Hypothalamus (tissue), 51 donors: ENCODE measurements at regions not wholly inside any gene's neighbourhood (a gene's known extent, or its start where the extent isn't known, plus 50 kb on each side); places are given as distances from the start of the nearest gene placed in this dataset.

Experiments used
- DNase-seq, 51 donors: peaks; one replicate each; lab custom pipeline; 2025; lab: John Stamatoyannopoulos, UW

DNA sequence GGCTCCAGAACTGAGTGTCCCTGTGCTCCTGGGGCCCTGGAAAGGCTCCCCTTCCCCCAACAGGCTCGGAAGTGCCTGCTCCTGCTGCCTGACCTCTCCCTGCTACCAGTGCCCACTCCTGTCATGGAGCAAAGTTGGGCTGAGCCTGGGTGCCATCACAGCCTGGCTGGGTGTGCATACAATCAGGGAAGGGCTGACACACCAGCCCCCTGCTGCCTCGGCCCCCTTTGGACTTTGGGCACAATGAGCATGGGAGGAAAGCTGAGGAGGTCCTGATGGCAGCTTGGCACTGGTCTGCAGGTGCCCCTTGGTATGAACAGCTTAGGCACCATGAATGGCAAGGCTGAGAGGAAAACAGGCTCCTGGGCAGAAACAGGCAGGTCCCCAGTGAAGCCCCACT is 405.0 kb downstream of the PID1 start:
- no peak for DNase-seq

DNA sequence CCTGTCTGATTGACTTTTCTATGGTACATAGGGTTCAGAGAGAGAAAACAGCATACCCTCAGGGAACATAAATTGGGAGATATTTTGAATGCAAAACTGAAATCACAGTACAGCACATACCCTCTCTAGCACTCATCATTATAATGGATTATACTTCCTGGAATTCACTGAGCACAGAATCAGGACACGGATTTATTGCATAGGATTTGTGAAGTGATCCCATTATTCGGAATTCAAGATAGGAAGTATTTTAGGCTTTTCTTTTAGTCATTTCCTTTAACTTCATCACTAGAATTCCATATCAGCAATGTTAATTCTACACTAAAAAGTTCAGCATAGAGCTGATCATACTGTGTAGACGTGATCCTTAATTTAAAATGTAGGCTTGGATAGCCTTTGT is 407.0 kb downstream of the PID1 start:
- no peak for DNase-seq

DNA sequence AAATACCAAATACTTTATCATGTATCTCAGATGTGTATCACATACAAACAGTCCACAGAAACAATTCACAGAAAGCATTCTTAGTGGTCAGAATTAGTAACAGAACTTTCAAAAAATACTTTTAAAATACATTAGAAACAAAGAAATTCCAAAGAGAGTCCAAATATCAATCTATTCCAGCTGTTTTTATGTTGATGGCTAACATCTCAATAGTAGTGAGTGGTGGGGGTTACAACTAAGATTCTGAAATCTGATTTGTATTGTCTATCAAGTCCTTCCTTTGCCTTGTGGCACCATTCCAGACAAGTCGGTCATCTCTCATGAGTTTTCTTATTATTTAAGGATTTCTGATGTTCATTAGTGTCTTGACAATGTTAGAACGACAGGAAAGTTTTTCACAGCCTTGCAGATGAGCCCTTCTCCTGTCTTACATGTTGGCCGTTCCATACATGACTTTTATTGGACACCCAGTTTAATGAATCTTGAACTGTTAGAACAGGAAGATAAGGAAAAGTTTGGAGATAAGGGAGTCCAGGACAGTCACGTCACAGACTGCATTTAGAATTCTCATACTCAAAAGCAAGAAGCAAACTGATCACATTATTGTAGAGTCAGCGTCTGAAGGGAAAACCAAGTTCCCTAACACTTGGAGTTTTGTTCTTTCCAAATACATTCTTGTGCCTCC is 410.3 kb downstream of the PID1 start:
- DNase-seq: no peak

DNA sequence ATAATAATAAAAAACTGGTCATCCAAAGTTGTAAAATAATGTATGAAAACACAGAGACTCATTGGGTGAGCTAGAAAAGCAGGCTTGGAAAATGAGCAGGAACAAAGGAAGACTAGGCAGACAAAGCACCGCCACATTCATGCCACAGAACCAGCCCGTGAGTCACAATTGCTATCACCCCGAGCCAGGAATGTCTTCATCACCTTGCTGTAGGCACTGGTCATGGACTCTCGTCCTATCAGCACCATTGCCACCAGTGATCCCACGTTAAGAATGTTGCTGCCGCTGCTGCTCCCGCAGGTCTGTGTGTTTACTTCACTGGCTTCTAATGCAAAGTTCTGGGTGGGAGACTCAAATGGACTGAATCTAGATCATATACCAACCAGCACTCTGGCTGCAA is 417.9 kb downstream of the PID1 start:
- no peak for DNase-seq

DNA sequence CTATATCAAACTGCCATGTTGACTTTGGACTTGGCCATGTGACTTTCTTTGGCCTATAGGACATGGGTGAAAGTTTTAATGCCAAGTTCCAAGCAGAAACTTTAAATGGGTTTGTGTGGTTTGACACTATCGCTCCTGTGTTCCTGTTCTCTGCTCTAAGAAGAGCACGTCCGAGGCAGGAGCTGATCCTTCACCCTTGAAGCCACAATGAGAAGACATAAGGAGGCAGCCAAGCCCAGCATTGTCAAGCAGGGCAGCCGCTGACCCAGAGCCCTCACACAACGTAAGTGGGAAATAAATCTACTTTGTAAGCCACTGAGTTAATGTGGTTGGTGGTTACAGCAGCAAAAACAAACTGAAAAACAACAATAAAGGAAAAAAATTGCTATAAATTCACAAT is 422.4 kb downstream of the PID1 start:
- no peak for DNase-seq

DNA sequence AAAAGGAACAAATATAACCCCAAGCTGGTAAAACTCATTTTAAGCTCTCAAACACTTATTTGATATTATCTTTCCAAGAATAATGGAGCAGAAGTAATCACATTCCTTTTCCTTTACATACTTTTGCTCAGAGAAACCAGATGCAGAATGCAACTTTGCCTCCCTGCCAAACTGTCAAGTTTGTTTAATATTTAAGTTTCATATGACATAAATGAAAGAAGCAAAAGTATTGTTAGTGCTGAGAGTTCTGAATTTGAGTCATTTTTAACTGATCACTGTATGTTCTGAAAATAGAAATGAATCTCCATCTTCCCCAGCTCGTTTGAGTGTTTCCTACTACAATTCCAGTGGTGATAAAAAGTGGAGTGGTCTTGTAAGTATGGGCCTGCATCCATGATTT is 423.4 kb downstream of the PID1 start:
- DNase-seq: no peak

DNA sequence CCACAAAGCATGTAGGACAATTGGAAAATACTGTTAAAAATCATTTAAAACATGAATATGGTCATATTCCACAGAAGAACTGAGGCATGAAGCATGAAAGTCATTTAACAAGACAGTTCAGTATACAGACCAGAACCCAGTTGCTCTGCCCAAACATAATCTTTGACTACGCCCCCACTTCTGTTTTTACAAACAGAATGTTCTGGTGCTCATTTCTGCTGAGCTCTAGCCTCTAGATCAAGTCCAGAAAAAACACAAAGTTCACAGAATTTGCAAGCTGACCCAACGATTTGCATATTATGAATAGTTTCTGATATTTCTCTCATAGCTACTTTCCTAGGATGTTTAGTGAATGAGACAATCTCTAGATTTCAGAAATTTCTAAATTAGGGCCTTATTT is 424.9 kb downstream of the PID1 start:
- no peak for DNase-seq

DNA sequence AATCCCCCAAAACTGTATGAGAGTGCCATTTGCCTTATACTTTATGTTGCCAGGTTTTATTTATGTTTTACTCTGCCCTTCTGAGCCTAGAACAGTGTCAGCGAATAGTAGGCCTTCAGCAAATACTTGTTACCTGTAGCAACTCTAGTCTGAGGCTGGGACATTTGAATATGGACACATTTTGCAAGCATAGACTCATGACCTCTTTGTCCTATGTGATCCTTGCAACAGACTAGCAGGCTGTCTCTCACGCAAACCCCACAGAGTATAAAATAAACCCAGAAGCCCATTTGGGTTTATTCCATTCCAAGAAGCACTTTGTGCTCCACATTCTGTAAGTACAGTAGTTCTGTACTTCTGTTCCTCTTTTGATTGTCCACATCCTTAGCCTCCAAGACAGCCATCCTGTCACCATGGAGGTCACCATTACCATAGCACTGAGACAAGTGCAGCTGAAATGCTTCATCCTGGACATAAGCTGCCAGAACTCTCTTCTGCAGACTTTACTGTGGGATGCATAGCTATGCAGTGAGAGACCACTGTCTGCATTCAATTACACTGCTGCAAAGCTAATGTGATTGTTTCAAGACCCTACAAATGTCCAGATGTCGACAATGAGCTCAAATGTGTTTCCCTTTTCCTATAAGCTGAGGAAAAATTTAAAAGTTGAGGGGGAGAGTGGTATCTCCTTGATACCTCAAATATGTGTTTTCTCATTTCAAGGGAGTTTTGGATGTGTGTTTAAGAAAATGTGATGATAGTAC is 425.7 kb downstream of the PID1 start:
- no peak for DNase-seq

DNA sequence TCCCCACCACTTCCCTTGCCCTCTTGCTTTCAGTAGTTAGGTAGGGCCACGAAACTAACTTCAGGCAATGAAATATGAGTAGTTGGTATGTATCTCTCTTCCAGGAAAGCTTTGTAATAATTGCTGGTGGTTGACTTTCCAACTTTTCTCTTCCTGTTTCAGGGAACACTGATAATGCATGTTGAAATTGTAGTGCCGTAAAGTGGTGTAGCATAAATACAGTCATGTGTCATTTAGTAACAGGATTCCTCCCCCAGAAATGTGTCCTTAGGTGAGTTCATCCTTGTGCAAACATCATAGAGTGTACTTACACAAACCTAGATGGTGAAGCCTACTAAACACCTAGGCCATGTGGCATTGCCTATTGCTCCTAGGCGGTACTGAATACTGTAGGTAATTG is 429.2 kb downstream of the PID1 start:
- no peak for DNase-seq

DNA sequence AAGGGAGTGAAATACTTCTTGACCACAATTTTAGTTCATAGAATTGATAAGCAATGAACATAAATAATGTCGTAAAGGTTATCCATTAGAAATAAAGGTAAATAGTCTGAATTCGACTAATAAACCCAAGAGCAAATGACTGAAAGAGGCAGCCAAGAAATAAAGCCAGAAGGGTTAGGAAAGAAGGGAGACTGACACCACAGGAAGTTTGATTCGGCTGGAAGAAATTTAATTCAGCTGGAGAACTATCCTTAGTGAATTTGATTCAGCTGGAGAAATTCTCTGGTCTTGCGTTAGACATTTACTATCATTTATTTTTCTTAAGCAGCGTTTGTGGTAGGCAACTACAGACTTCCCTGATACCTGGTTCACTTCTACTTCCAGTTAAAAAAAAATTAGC is 429.6 kb downstream of the PID1 start:
- no peak for DNase-seq

DNA sequence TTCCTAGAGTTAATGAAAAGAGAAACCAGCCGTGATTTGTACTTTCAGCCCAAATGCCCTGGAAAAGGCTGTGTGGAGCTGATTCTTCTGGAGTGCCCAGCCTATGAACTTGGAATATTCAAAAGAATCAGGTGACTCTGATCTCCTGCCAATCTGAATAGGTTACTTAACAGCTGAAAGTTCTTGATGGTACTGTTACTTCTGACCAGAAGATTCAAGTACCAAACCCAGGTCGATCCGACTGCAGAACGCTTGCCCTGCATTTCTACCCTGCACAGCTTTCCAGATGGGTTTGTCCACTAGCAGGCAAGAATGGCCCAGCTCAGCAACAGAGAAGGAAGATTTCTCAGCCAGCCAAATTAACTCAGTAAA is 430.4 kb downstream of the PID1 start:
- DNase-seq: no peak

DNA sequence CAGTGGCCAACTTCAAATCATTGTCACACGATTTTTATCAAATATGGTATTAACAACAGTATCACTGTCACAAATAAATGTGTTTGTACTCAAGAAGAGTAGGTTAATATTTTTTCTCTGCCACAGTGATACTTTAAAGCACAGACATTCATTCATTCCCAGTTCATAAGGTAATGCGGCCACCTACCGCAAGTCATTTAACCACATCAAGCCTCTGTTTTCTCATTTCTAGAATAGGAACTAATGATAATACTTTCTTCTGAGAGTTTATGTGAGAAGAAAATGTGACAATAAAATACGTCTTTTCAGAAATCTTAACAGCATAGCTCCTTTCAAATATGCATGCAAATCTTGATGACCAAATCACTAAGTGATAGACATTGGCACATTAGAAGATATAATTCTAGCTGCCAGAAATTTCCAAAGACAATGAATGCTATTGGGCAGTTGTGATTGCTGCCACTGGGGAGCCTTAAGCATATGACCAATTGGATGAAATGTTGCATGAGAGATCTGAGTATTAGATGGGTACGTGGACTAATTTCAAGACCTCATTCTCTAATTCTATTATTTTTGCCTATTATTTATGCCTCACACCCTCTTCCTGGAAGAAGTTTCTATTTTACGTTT is 430.9 kb downstream of the PID1 start:
- no peak for DNase-seq

DNA sequence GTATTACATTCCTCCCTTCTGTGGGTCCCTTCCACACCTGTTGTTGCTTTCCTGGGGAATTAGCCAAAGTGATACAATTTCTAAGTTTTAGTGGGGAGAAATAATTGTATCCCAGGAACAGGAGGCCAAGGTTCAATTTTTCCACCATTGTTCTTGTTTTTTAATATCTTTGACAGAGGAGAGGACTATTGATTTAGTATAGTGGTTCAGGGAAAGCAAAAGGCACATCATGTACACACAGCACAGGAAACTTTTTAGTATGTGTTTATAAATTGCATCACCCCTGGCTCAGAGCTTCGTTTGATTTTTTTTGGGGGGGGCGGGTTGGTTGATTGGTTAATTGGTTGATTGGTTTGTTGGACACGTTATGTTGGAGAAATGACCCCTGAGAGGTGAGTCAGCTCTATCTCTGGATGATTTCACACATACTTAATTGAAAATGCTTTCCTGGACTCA is 431.6 kb downstream of the PID1 start:
- DNase-seq: no peak

DNA sequence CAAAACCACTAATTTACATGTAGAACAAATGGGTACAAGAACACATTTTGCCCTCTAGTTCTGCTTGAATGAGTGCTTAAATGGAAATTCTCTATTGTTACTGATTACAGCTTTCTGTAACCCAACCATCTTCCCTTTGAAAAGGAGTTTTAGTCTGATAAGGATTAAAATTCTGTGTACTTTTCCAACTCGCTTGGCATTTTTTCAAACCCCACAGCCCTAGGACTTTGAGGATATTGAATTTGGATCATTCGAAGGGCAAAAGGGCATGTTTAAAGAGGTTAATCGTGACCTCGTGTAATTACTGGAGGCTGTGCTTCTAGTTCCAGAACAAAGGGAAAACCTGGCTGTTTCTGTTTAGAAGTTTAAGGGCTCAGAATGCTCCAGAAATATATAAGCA is 432.3 kb downstream of the PID1 start:
- no peak for DNase-seq

DNA sequence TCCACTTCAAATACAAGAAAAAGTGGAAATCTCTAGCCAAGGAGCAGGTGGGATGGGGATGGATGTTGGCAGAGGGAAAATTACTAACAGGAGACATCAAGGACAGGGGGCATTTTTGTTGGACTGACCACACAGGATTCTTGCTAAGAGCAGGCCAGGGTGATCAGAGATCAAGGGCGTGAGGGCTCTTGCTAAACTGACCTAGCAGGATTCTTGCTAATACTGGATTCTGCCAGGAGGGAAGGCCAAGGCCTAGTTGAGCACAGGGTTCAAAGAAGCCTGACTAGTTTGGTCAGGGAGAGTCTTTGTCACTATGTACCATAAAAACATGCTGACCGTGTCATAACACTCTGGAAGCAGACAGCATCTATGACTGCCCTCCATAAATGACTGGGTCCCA is 442.7 kb downstream of the PID1 start:
- no peak for DNase-seq

DNA sequence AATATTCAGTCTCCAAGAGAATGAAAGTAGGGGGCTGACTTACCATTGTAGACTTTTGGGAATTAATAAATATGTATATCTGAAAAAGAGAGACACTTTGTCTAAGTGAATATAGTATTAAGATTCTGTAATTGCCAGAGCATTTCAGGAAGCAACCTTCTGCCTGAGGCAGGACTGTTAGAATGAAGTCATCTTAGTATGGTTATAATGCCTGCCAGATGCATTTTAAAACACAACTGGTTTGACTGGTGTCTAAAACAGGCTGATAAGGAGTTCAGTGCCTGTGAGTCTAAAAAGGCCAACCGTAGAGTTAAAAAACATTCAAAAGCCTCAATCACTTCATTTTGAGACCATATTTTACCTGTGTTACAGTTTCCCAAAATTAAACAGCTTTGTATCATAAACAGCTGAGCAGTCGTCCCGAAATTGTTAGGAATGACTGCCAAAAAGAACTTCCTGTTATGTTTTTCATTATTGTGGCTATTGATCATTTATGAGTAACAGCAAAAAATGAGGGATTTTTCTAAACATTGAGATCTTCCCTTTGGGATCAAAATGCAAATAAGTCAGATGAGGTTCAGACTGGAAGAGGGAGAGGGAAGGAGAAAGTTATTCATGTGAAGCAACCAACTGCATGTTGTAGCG is 443.9 kb downstream of the PID1 start:
- no peak for DNase-seq

DNA sequence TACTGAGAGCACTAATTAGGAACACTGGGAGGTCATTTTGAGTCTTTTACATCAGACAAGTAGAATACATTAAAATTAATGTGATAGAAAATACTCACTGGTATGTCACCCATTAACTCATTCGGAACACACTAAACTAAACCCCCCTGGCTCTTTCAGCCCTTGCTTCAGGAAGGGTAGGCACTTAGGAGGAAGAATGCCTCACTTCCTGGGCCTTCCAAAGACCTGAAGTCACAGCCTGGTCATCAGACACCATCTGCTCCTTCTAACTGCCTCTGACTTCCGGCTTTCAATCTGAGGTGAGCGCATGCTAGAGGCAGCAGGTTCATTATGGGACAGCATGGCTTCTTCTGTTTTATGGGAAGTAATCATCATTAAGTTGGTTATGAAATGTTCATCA is 451.4 kb downstream of the PID1 start:
- DNase-seq: no peak

DNA sequence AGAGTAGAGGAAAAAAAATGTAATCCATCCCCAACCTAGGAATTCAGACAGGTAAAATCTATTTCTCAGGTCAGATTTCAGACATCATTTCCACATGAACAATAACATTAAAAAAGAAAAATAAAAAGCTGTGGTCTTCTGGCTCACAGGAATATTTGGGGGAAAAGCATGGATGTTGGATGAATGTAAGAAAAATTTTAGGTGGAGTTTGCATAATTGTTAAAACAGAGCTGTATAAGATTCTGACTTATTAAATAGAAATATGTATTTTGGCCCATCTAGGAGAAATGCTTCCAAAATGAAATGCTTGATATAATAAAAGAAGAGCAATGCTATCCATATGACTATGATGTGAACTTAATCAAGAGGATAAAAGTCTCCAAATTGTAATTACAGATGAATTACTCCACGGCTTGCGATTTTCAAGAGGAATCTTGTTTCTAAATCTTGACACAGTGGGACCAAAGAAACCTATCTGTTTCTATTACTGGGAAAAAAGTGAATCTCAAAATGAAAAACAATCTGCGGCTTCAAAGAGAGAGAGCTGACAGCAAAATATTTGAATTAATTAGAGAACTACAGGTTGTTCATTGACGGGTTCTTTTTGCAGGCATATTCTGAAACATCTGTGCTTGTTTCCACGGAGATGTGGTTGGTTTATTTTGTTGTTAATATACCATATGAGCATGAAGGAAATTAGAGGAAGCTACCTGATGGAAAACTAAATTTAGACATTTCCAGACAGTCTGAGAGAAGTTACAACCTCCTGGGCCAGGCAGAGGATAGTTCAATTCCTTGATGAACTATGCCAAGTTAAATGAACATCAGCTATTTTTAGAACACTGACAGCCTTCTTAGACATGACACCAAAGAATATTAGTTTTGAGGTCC is 468.7 kb downstream of the PID1 start:
- DNase-seq: no peak

DNA sequence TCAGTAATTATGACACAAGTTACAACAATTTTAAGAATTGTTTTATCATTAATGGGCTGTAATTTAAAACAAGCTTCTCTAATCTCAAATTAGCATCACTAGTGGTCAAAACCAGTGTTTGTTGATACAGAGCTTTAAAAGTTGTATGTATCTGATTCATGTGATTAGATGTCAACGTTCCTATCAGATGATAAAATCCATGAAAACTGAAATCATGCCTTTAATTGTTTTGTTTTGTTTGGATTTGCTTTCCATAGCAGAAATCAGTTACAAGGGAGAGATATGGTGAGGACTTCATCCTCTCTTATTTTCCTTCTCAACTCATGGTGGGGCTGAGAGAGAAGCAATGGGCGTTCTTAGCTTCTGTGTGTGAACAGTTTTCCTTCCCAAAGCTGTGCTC is 469.6 kb downstream of the PID1 start:
- no peak for DNase-seq

DNA sequence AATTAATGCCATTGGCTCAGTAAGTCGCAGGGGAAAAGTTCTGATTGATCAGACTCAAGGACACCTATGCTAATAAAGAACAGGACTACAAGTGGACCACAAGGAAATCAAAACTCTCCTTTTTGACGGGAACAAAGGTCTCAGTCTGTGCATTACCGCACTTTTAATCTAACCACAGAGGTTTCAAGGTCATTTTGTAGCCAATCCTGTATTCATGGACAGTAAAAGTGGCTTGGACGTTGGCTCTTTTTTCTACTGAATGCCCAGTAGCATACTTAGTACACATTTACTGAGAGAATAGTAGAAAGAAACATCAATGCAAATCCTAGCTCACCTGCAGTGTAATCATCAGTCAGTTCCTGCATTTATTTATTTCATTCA is 471.9 kb downstream of the PID1 start:
- no peak for DNase-seq
